GM23248 (cell line): ENCODE measurements at regions not wholly inside any gene's neighbourhood (a gene's known extent, or its start where the extent isn't known, plus 50 kb on each side); places are given as distances from the start of the nearest gene placed in this dataset.

ENCODE experiments used
- EZH2 ChIP-seq: fragments of 200-600 bp; sonication (generic); IDR thresholded peaks from 2 replicates; pipeline ENCODE4 v1.6.1; 2018; ENCODE audit warnings: antibody characterized with exemption, mild to moderate bottlenecking; ENCODE audit not compliant: insufficient read depth, poor library complexity, severe bottlenecking
- EZH2phosphoT487 ChIP-seq: fragments of 200-600 bp; sonication (generic); IDR thresholded peaks from 2 replicates; pipeline ENCODE4 v1.6.1; 2018; ENCODE audit warnings: antibody characterized with exemption, moderate library complexity, mild to moderate bottlenecking, low read depth; ENCODE audit not compliant: insufficient read depth

DNA sequence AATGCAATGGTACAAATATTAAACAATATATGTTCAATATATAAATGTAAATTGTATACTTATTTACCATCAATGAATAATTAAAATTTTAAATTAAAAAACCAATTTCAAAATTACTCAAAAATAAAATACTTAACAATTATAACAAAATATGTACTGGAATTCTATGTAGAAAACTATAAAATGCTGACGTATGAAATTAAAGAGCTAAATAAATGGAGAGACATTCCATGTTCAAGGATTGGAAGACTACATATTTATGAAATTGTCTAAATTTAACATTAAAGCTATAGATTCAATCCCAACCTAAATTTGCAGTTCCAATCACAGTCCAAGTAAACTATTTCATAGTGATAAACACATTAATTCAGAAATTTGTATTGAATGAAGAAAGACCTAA, 1522.4 kb downstream of the SI start:
- TF ChIP-seq EZH2 = no peak
- TF ChIP-seq EZH2phosphoT487 = no peak
